ENCODE measurements at regions not wholly inside any gene's neighbourhood (a gene's known extent, or its start where the extent isn't known, plus 50 kb on each side); places are given as distances from the start of the nearest gene placed in this dataset.

GRCh38 chr1:93783876-93784275 is 95.1 kb downstream of the DNTTIP2 start:
- H3K36me3 Mint-ChIP-seq: peaks cover under 1% of the 10 kb centered on the region
- H3K27me3 Mint-ChIP-seq: no peaks in the 10 kb centered on the region
- H3K9me3 Mint-ChIP-seq: peaks cover 8% of the 10 kb centered on the region
- H3K4me1 Mint-ChIP-seq: no peaks in the 10 kb centered on the region
- no peak overlapping the region for H3K4me3 Mint-ChIP-seq
- H3K27ac Mint-ChIP-seq: no peak overlapping the region
- DNase-seq: no peak

- DNase-seq: no peak
- peaks cover 4% of the 10 kb centered on the region for H3K27me3 Mint-ChIP-seq
- H3K9me3 Mint-ChIP-seq: no peaks in the 10 kb centered on the region
- H3K4me3 Mint-ChIP-seq: no peak overlapping the region
- H3K36me3 Mint-ChIP-seq: no peaks in the 10 kb centered on the region
- H3K27ac Mint-ChIP-seq: no peak overlapping the region
- no peaks in the 10 kb centered on the region for H3K4me1 Mint-ChIP-seq
These were observed 98.0 kb upstream of the BCAR3 start for GRCh38 chr1:93779540-93780165.

GRCh38 chr1:93778457-93778856 is 96.8 kb upstream of the BCAR3 start:
- no peak overlapping the region for H3K27ac Mint-ChIP-seq
- DNase-seq: no peak
- no peaks in the 10 kb centered on the region for H3K4me1 Mint-ChIP-seq
- no peaks in the 10 kb centered on the region for H3K36me3 Mint-ChIP-seq
- H3K9me3 Mint-ChIP-seq: no peaks in the 10 kb centered on the region
- H3K27me3 Mint-ChIP-seq: peaks cover 4% of the 10 kb centered on the region
- H3K4me3 Mint-ChIP-seq: no peak overlapping the region

- no peak overlapping the region for H3K27ac Mint-ChIP-seq
- DNase-seq: no peak
- no peak overlapping the region for H3K4me3 Mint-ChIP-seq
- no peaks in the 10 kb centered on the region for H3K4me1 Mint-ChIP-seq
- H3K36me3 Mint-ChIP-seq: no peaks in the 10 kb centered on the region
- H3K9me3 Mint-ChIP-seq: no peaks in the 10 kb centered on the region
- peaks cover 4% of the 10 kb centered on the region for H3K27me3 Mint-ChIP-seq
These were observed 95.6 kb upstream of the BCAR3 start for GRCh38 chr1:93777255-93777654.

- no peaks in the 10 kb centered on the region for H3K4me1 Mint-ChIP-seq
- DNase-seq: no peak
- peaks cover 4% of the 10 kb centered on the region for H3K27me3 Mint-ChIP-seq
- H3K9me3 Mint-ChIP-seq: no peaks in the 10 kb centered on the region
- H3K27ac Mint-ChIP-seq: no peak overlapping the region
- no peak overlapping the region for H3K4me3 Mint-ChIP-seq
- no peaks in the 10 kb centered on the region for H3K36me3 Mint-ChIP-seq
These were observed 95.1 kb upstream of the BCAR3 start for GRCh38 chr1:93776728-93777127.

- H3K4me1 Mint-ChIP-seq: no peaks in the 10 kb centered on the region
- no peak for DNase-seq
- no peaks in the 10 kb centered on the region for H3K9me3 Mint-ChIP-seq
- no peak overlapping the region for H3K27ac Mint-ChIP-seq
- no peak overlapping the region for H3K4me3 Mint-ChIP-seq
- H3K36me3 Mint-ChIP-seq: no peaks in the 10 kb centered on the region
- peaks cover 4% of the 10 kb centered on the region for H3K27me3 Mint-ChIP-seq
These were observed 93.6 kb upstream of the BCAR3 start for GRCh38 chr1:93775224-93775623.

GRCh38 chr1:93774707-93775106 is 93.1 kb upstream of the BCAR3 start:
- no peaks in the 10 kb centered on the region for H3K36me3 Mint-ChIP-seq
- no peak overlapping the region for H3K4me3 Mint-ChIP-seq
- no peak overlapping the region for H3K27ac Mint-ChIP-seq
- peaks cover 4% of the 10 kb centered on the region for H3K27me3 Mint-ChIP-seq
- H3K4me1 Mint-ChIP-seq: no peaks in the 10 kb centered on the region
- no peak for DNase-seq
- H3K9me3 Mint-ChIP-seq: no peaks in the 10 kb centered on the region

GRCh38 chr1:93773049-93773838 is 91.6 kb upstream of the BCAR3 start:
- H3K9me3 Mint-ChIP-seq: no peaks in the 10 kb centered on the region
- no peak overlapping the region for H3K27ac Mint-ChIP-seq
- DNase-seq: no peak
- H3K27me3 Mint-ChIP-seq: no peaks in the 10 kb centered on the region
- H3K4me3 Mint-ChIP-seq: no peak overlapping the region
- no peaks in the 10 kb centered on the region for H3K36me3 Mint-ChIP-seq
- peaks cover 2% of the 10 kb centered on the region for H3K4me1 Mint-ChIP-seq

- H3K9me3 Mint-ChIP-seq: no peaks in the 10 kb centered on the region
- H3K36me3 Mint-ChIP-seq: no peaks in the 10 kb centered on the region
- no peak overlapping the region for H3K4me3 Mint-ChIP-seq
- H3K27ac Mint-ChIP-seq: no peak overlapping the region
- peaks cover 5% of the 10 kb centered on the region for H3K4me1 Mint-ChIP-seq
- H3K27me3 Mint-ChIP-seq: no peaks in the 10 kb centered on the region
- no peak for DNase-seq
These were observed 90.2 kb upstream of the BCAR3 start for GRCh38 chr1:93771843-93772242.

GRCh38 chr1:93770640-93771039 is 89.0 kb upstream of the BCAR3 start:
- Mint-ChIP-seq H3K36me3 (no peaks in the 10 kb centered on the region), H3K27me3 (no peaks in the 10 kb centered on the region), H3K9me3 (no peaks in the 10 kb centered on the region), H3K27ac (no peak overlapping the region), H3K4me1 (peaks cover 5% of the 10 kb centered on the region), H3K4me3 (no peak overlapping the region)
- DNase-seq: no peak

- Mint-ChIP-seq H3K27ac (no peak overlapping the region), H3K4me1 (peaks cover 5% of the 10 kb centered on the region), H3K36me3 (no peaks in the 10 kb centered on the region), H3K4me3 (no peak overlapping the region), H3K9me3 (no peaks in the 10 kb centered on the region), H3K27me3 (no peaks in the 10 kb centered on the region)
- DNase-seq: no peak
These were observed 88.1 kb upstream of the BCAR3 start for GRCh38 chr1:93769777-93770176.

- Mint-ChIP-seq H3K27me3 (no peaks in the 10 kb centered on the region), H3K4me3 (no peak overlapping the region), H3K36me3 (no peaks in the 10 kb centered on the region), H3K9me3 (no peaks in the 10 kb centered on the region), H3K27ac (no peak overlapping the region), H3K4me1 (peaks cover 5% of the 10 kb centered on the region)
- DNase-seq: no peak
These were observed 86.8 kb upstream of the BCAR3 start for GRCh38 chr1:93768380-93768863.

- Mint-ChIP-seq H3K27me3 (no peaks in the 10 kb centered on the region), H3K27ac (no peak overlapping the region), H3K4me1 (peaks cover 5% of the 10 kb centered on the region), H3K36me3 (no peaks in the 10 kb centered on the region), H3K9me3 (no peaks in the 10 kb centered on the region), H3K4me3 (no peak overlapping the region)
- no peak for DNase-seq
These were observed 84.8 kb upstream of the BCAR3 start for GRCh38 chr1:93766451-93766850.

GRCh38 chr1:93765099-93765498 is 83.5 kb upstream of the BCAR3 start:
- H3K27ac Mint-ChIP-seq: no peak overlapping the region
- H3K9me3 Mint-ChIP-seq: no peaks in the 10 kb centered on the region
- no peaks in the 10 kb centered on the region for H3K36me3 Mint-ChIP-seq
- H3K4me3 Mint-ChIP-seq: no peak overlapping the region
- no peak for DNase-seq
- H3K27me3 Mint-ChIP-seq: no peaks in the 10 kb centered on the region
- H3K4me1 Mint-ChIP-seq: peaks cover 5% of the 10 kb centered on the region

- H3K27ac Mint-ChIP-seq: no peak overlapping the region
- H3K36me3 Mint-ChIP-seq: no peaks in the 10 kb centered on the region
- no peak overlapping the region for H3K4me3 Mint-ChIP-seq
- no peaks in the 10 kb centered on the region for H3K27me3 Mint-ChIP-seq
- no peak for DNase-seq
- H3K9me3 Mint-ChIP-seq: no peaks in the 10 kb centered on the region
- peaks cover 5% of the 10 kb centered on the region for H3K4me1 Mint-ChIP-seq
These were observed 82.7 kb upstream of the BCAR3 start for GRCh38 chr1:93764366-93764750.
